Hematopoietic multipotent progenitor cell treated with erythropoietin and hydrocortisone succinate and interleukin-3 and kit ligand, for 17 days (in vitro differentiated cells): ENCODE measurements at regions not wholly inside any gene's neighbourhood (a gene's known extent, or its start where the extent isn't known, plus 50 kb on each side); places are given as distances from the start of the nearest gene placed in this dataset.

Experiments
- DNase-seq: peaks from one replicate; pipeline ENCODE4 v3.0.0-alpha.2; 2015; ENCODE audit warnings: low spot score

GRCh38 chr2:19545507-19545906 is 187.1 kb upstream of the OSR1 start:
- no peak for DNase-seq

- DNase-seq = no peak
Observed at GRCh38 chr2:19543663-19544383, 185.4 kb upstream of the OSR1 start.

DNA sequence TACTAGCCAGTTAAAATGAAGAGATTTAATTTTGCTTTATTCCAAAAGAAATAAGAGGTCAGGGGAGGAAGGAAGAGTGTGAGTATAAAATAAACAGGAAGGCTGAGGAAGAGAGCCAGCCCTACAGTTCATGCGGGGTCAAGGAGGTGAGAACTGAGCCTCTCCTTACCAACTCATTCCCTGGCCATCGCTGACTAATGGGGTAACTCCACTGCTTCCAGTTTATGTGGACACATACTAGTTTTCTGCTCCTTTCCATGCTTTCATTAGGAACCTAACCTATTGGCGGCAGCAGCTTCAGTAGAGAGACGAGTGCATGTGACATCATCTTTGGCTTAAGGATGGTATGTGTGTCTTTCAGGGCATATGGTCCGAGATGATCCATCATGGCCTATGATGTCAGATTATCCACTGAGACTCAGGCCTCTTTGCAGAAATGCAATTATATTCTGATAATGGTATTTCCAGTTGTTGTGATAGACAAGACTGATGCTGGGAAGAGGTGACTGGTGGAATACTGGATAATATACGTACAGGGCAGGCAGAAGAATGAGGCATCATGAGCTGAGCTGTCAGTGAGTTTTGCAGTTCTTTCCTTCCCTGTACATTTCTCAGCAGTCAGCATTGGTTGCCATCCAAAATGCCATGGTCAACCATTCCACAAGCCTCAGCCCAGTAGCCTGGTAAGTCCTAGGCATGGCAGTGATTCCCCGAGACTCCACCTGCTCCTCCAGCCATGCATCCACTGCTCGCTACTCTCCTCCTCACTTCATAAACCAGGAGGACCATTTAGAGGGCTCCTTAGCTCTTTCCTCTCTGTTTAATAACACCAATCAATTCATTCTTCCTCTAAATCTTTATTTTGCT is 184.6 kb upstream of the OSR1 start:
- DNase-seq = no peak

GRCh38 chr2:19541884-19542283 is 183.5 kb upstream of the OSR1 start:
- DNase-seq = no peak

GRCh38 chr2:19540739-19541525 is 182.5 kb upstream of the OSR1 start:
- no peak for DNase-seq

DNA sequence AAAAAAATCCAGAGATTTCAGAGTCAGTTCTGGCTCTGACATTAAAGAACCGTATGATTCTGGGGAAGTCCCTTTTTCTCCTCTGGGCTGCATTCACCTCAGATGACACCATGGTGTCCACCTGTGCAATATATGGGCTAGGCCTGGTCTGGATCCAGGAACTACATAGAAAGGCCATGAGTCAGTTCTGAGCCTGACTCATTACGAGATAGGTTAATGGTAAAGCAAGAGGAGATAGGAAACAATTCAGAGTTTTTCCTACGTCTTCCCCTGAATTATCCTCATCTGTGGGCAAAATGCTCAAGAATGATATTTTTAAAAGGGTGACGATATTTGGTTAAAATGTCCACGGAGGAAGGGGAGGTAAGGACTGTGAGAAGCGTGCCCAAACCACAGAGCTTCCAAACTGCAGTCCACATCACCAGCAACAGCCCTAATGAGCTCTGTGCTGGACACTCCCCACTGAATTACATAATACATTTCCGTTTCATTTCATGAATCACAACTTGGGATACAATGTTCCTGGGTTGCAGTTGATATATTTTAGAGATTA is 180.1 kb upstream of the OSR1 start:
- DNase-seq = no peak

DNA sequence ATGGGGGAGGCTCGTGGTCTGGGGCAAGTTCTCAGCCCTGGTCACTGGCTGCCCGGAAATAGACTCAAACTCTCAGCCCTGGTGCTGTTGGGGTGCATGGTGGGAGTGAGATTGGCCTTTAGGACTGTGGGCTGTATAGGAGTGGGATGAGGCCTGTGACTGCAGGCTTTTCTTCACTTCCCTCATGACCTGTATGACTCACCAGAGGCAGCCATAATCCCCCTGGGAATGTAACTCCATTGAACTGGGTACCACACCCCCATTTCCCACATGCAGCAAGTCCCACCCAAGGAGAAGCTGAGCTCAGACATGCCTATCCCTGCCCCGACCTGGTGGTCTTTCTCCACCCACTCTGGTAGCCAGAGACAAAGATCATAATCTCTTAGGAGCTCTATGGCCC is 177.7 kb upstream of the OSR1 start:
- no peak for DNase-seq

DNA sequence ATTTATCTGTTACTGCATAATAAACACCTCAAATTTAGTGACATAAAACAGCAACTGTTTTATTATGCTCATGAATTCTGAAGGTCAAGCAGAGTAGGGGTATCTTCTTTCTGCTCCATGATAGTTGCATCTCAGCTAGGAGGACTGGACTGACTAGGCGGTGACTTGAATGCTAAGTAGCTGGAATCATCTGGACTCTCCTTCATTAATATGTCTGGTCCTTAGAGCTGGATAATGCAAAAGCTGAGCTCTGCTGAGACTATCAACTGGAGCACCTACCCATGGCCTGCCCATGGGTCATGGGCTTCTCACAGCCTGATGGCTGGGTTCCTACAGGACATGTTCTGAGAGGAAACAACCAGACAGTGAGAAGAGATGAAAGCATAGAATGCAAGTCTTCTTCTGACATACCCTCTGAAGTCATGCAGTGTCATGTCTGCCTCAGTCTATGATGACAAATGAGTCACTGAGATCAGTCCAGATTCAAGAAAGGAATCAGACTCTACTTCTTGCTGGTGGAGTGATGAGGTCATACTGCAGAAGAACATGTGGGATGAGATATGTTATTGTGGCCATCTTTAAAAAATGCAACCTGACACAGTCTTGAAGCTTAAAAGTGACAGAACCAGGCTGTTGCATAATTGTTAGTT is 174.2 kb upstream of the OSR1 start:
- DNase-seq = no peak

GRCh38 chr2:19529677-19530076 is 171.3 kb upstream of the OSR1 start:
- DNase-seq = no peak

GRCh38 chr2:19527771-19528170 is 169.3 kb upstream of the OSR1 start:
- DNase-seq = no peak

DNA sequence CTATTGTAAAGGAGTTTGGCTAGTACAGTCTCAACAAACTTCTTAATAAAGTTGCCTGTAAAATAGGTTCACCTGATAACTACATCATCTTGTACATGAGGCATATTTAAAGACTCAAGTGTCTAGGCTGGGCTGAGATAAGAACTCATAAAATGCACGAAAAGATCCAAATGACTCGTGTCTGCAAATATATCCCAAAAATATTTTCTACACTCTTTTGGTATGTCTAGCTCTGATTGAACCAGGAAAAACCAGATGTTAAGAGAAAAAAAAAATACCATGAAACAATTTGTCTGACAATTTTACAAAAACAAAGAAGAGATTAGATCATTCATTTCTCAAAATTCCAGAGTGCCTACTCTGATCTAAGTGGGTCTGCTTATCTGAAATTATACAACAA is 166.9 kb upstream of the OSR1 start:
- no peak for DNase-seq

DNA sequence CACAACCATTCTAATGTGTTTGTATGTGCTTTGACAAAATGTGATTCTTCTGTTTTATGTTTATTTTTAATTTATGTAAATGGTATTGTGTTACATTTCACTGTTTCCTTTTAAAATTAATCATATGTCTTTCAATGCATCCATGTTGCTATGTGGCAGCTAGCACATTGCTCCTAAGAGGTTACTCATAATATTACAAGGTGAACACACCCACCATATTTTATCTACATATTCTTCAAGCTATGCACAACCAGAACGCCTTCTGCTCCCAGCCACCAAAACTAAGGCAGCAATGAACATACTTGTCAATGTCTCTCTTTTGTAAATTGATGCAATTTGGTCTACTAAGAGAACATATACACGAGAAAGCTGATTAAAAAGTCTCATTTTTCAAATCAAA is 160.6 kb upstream of the OSR1 start:
- no peak for DNase-seq

DNA sequence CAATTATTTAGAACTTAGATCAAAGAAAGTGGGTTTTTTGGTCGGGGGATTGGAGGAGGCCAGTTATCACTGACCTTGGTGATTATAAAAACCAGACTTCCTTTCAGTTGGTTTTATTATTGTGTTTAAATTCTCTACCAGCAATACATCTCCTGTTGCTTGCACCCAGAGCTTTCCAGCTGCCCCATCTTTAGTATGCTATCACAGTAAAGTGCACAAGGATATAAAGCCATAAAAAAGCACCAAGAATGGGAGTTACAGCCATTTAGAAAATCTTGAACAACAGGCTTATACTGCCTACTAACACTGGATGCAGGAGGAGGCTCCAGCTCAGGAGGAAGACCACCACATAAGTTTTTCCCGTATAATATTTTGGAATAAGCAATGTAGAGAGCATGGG is 148.7 kb upstream of the OSR1 start:
- no peak for DNase-seq

- no peak for DNase-seq
Observed at GRCh38 chr2:19505199-19506136, 147.0 kb upstream of the OSR1 start.

DNA sequence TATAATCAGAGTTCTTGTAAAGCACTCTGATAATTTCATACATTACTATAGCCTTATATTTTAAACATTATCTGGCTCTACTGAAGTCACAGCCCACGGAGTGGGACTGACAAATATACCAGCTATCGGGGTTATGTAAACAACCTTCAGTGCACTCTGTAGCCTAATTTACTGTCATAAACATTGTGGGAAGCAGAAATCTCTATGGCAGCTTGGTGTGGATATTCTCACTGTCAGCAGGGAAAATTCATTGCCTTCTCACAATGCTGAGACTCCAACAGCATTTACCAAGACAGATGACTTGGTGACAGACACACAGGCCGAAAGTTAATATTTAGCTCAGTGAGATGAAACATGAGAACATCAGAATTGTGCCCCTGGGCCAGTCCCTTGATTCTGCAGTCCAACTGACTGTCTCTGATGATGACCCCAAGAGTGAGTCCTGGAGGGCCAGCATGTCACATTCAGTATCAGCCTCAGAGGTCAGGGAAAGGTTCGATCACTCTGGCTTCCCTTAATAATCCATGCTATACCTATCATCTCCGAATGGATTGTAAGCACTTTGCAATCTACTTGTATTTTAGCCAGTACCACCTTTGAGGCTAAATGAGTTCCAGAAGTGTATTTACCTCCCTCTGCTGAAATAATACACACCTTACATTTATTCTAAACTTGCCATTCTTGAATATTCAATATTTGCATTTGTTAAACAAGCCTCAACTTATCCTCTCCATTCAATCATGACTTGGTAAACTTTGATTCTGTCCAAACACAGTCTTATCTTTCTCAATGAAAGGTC is 146.2 kb upstream of the OSR1 start:
- no peak for DNase-seq

DNA sequence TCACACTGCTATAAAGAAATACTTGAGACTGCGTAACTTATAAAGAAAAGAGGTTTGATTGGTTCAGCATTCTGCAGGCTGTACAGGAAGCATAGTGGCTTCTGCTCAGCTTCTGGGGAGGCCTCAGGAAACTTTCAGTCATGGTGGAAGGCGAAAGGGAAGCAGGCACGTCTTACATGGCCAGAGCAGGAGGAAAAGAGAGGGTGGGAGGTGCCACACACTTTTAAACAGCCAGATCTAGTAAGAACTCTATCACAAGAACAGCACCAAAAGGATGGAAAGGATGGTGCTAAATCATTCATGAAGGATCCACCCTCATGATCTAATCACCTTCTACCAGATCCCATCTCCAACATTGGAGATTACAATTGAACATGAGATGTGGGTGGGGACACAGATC is 145.5 kb upstream of the OSR1 start:
- DNase-seq = no peak

- DNase-seq = no peak
Observed at GRCh38 chr2:19503406-19503805, 145.0 kb upstream of the OSR1 start.

DNA sequence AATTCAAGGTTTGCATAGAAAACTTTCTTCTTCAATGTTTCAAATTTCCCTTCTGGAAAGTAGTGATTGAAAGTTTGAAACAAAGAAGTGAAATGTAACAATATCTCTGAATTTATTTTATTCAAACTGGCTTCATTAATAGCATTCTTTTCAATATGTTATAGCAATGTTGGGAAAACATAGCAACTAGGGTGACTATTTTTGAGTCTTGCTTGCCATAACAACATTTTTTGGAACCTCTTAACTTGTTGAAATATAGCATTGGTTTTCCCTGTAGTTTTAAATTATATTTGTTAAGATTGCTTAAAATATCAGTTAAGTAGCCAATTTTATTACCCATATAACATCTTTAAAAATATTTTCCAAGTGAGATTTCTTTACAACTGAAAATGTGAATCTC is 141.7 kb upstream of the OSR1 start:
- no peak for DNase-seq

- DNase-seq = no peak
Observed at GRCh38 chr2:19496646-19497045, 138.2 kb upstream of the OSR1 start.

DNA sequence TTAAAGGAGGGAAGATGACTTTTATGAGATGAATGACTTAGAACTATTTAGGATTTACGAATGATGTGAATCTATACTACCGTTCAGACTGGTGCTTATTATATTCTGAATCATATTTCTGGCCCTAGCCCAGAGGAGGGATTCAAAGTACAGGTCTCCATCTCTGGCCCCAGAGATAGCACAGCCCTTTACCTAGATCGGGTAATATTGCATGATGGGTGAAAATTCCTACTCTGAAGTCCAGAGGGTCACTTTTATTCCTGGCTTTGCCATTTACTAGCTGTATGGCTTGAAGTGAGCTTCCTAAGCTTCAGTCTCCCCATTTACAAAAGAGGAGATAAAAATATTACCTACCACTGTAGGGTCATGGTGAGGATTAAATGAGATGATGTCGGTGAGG is 135.8 kb upstream of the OSR1 start:
- no peak for DNase-seq
